Inflammatory macrophage treated with lipopolysaccharide for 4 hours (primary cell): ENCODE measurements at regions not wholly inside any gene's neighbourhood (a gene's known extent, or its start where the extent isn't known, plus 50 kb on each side); places are given as distances from the start of the nearest gene placed in this dataset.

Experiments used
- DNase-seq: peaks from one replicate; pipeline ENCODE4 v3.0.0-alpha.2; 2020

GRCh38 chr18:68462148-68462547 lies 252.8 kb downstream of the TMX3 start:
- no peak for DNase-seq

- DNase-seq, result no peak
These were observed 253.4 kb downstream of the TMX3 start for GRCh38 chr18:68461481-68462018.

GRCh38 chr18:68459968-68460367 lies 254.9 kb downstream of the TMX3 start:
- DNase-seq, result no peak

GRCh38 chr18:68456985-68457384 lies 257.9 kb downstream of the TMX3 start:
- no peak for DNase-seq

GRCh38 chr18:68455229-68455603 lies 259.7 kb downstream of the TMX3 start:
- DNase-seq, result no peak

- DNase-seq, result no peak
These were observed 260.2 kb downstream of the TMX3 start for GRCh38 chr18:68454511-68455228.

GRCh38 chr18:68449292-68449691 lies 265.6 kb downstream of the TMX3 start:
- no peak for DNase-seq

GRCh38 chr18:68448736-68449135 lies 266.2 kb downstream of the TMX3 start:
- no peak for DNase-seq

- DNase-seq, result no peak
These were observed 267.6 kb downstream of the TMX3 start for GRCh38 chr18:68447286-68447685.

GRCh38 chr18:68445668-68446426 lies 269.1 kb downstream of the TMX3 start:
- no peak for DNase-seq

- DNase-seq, result no peak
These were observed 269.8 kb downstream of the TMX3 start for GRCh38 chr18:68445136-68445535.

- DNase-seq, result no peak
These were observed 273.7 kb downstream of the TMX3 start for GRCh38 chr18:68441241-68441640.

GRCh38 chr18:68440433-68440832 lies 274.5 kb downstream of the TMX3 start:
- no peak for DNase-seq

GRCh38 chr18:68439642-68440041 lies 275.3 kb downstream of the TMX3 start:
- no peak for DNase-seq

GRCh38 chr18:68438983-68439382 lies 275.9 kb downstream of the TMX3 start:
- DNase-seq, result no peak

GRCh38 chr18:68438536-68438935 lies 276.4 kb downstream of the TMX3 start:
- no peak for DNase-seq

GRCh38 chr18:68436485-68436884 lies 278.4 kb downstream of the TMX3 start:
- peak; percentile 8 for DNase-seq

- no peak for DNase-seq
These were observed 279.3 kb downstream of the TMX3 start for GRCh38 chr18:68435581-68435980.

GRCh38 chr18:68431922-68432198 lies 283.0 kb downstream of the TMX3 start:
- DNase-seq, result no peak

GRCh38 chr18:68431111-68431921 lies 283.6 kb downstream of the TMX3 start:
- DNase-seq, result no peak

GRCh38 chr18:68429841-68430240 lies 285.1 kb downstream of the TMX3 start:
- no peak for DNase-seq

- DNase-seq, result no peak
These were observed 285.8 kb downstream of the TMX3 start for GRCh38 chr18:68429111-68429510.

GRCh38 chr18:68428661-68429060 lies 286.2 kb downstream of the TMX3 start:
- DNase-seq, result no peak

GRCh38 chr18:68427951-68428401 lies 286.9 kb downstream of the TMX3 start:
- DNase-seq, result no peak
